LHCN-M2 (cell line): ENCODE measurements at regions not wholly inside any gene's neighbourhood (a gene's known extent, or its start where the extent isn't known, plus 50 kb on each side); places are given as distances from the start of the nearest gene placed in this dataset.

Experiments
- DNase-seq: peaks from one replicate; pipeline ENCODE4 v3.0.0-alpha.2; 2012; ENCODE audit warnings: low read depth

DNA sequence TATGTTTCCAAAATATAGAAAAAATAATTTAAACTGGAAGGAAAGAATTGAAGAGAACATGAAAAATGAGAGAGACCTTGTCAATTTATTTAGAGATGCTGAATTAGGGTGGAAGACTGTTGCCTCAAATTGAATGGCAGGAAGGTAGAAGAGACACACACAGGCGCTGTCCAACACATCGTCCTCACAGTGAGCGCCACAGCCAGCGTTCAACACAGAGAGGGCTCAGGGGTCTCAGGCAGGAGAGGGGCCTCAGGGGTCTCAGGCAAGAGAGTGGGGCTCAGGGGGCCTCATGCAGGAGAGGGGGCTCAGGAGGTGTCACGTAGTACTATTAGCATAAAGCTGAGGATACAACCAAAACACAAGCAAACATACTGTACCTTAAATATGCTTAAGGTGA, 65.7 kb downstream of the TMEM18 start:
- no peak for DNase-seq

DNA sequence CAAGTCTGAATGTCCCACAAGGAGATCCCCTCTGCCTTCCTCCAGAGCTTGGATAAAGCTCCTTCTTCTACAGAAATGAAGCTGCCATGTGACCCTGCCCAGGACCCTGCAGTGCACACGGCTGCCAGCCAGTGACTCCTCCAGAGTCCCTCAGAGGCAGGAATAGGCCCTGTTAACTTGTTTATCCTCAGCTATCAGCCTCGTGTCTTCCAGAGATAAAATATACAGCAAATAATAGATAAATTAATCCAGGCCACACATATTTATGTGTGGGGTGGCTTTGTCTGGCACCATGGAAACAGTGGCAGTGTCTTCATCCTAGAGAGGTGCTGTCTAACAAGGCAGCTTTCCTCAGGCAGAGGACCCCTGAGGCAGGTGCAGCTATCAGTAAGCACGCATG, 66.7 kb downstream of the TMEM18 start:
- DNase-seq: no peak

DNA sequence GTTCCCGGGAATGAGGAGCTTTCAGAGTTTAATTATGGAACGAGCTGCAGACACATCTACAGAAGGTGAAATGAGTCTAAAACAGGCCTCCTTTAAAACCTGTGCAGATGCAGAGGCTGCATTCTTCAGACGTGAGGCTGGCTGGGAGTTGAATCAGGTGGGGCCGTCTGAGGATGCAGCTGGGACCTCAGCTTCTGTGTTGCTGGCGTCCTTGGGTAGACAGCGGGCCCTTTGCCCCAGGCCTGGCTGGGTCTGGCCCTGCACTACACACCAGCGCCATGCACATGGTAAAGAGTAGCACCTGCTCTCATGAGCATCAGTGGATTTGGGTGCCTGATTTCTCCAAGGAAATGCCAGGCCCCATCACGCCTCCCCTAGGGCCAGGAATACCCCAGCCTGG, 67.3 kb downstream of the TMEM18 start:
- DNase-seq: no peak

DNA sequence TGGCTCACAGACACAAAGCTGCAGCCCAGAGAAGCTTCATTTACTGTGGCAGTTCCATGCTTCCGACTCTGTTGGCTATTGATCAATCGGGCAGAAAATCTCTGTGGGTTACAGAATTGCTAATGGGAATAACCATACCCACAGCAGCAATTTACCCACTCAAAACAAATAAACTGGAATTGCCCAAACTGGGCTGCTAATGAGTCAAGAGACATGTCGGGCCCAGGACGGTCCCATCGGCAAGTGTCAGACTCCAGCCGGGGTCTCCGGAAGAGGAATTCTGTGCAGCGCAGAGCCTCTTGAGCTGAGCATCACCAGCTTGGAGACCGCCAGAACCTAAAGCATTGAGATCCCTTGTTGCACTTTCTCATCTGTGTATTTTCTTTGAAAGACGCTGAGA, 67.8 kb downstream of the TMEM18 start:
- DNase-seq: no peak

DNA sequence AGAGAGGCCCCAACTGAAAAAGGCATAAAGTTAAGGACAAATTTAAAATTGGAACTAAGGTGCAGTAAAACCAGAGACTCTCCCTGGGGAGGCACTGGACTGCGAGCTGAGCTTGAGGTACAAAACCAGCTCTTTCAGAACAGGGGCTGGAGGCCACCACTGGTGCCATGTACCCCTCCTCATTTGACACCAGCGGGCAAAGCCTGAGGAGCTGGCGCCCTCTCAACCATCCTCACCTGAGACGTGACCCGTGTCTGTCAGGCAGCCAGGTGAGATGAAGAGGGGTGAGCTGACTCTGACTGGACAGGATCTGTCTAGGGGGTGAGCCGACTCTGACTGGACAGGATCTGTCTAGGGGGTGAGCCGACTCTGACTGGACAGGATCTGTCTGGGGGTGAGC, 68.5 kb downstream of the TMEM18 start:
- DNase-seq: no peak

DNA sequence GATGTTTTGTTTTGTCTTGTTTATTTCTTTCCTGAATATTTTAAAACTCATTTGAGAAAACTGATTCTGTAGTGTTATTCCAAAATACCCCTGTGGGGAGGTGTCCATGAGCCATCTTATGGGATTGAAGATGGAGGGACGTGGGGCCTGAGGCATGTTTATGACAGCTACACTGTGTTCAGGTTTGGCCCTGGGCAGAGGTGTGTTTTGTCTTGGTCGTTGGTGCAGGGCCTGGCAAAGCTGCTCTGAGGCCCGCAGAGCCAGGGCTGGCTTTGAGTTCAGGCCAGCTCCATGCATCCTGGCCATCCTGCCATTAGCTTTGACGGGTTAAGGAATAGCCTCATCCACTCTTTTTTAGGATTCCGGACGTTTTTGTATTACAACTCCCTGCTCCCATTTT, 68.9 kb downstream of the TMEM18 start:
- no peak for DNase-seq

DNA sequence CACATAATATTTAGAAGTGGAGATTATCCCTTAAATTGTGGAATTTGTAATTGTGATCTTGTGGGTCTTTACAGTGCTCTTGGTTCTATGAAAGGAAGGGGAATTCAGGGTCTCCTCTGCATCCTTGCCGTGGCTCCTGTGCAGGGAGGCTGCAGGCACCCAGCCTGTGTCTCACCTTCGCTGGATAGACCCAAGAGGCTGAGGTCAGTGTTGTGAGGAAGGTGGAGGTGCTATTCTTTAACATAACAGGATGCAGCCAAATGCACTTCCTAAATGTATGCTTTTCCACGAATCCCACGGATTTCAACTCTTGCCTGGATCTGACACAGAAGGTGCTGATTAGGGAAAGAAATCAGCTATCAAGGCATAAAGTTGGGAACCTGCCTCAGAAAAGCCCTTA, 69.5 kb downstream of the TMEM18 start:
- DNase-seq: no peak

DNA sequence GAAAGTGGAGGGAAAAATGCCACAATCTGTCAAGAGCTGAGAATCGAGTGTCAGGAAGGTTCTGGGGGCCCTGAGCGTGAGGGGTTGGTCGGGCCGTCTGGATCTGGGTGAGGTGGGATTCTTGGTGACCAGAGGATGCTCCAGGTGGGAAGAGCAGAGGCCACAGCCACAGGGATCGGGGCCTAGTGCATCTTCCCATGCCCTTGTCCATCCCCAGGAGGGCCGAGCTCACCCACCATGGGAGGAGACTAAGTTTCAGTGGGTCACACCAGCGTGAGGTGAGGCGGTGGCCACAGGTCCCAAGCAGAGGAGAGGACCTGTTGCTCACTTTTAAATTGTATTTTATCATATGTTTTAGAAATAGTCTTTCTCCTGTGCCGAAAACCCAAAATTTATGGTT, 70.0 kb downstream of the TMEM18 start:
- no peak for DNase-seq

DNA sequence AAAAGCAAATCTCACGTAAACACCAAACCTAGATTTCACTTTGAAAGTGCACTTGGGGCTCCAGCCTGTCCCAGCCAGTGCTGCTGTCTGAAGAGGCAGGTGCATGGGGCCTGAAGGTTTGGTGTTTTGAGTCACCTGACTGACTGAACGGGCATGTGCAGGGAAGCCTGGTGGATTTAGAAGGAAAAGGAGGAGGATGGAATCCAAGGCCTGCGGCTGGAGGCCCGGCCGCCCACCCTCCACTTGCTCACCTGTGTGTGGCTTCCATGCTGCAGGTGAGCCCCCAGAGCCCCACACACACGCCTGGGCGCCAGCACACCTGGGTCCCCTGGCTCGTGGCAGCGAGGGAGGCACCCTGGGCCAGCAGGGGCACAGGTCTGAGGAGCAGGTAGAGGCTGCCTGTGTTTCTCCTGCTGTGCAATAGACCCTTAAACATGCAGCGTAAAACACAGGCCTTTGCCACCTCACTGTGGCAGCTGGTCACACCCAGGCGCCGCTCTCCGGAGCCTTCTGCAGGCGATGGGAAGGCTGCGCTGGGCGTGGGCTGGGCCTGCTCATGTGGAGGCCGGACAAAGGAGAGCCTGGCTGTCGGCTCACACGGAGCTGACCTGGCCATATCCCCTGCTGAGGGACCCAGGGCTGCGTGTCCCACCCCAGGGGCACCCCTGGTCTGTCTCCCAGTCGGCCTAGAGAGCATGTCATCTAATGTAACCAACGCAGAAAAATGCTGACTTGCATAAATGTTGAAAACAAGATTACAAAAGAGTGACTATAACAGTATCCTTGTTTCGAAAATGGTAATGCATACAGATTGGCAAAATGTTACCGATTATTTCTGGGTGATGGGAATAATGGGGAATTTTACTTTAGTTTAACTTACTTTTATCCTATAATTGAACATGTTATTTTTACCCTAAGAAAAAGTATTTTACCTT, 71.3 kb downstream of the TMEM18 start:
- no peak for DNase-seq

DNA sequence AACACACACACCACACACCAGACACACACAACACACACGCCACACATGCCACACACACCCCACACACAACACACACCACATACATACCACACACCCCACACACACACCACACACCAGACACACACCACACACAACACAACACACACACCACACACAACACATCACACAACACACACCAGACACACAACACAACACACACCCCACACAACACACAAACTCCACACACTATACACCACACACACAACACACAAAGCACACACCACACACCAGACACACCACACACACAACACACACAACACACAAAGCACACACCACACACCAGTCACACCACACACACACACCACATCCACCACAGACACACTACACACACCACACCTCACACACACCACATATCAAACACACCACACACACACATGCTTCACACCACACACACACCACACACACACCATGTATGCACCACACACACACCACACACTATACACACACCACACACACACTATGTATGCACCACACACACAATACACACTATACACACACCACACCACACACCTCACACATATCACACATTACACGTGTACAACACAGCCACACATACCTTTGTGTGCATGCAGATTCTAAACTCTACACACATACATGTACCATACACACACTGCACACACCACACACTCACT, 72.2 kb downstream of the TMEM18 start:
- no peak for DNase-seq

DNA sequence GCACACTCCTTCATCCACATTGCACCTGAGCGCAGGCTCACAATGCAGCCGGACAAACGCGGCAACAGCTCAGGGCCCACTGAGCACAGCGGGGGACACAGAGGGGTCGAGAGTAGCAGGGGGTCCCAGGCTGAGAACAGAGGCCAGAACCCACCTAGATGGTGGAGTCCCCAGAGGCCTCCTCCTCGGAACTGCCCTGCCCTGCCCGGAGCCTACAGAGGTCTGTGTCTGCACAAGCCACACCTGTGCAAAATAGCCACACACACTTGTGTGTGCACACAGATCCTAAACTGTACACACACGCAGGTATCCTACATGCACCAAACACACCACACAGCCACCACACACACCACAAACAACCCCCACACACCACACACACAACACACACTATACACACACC, 72.8 kb downstream of the TMEM18 start:
- DNase-seq: no peak

DNA sequence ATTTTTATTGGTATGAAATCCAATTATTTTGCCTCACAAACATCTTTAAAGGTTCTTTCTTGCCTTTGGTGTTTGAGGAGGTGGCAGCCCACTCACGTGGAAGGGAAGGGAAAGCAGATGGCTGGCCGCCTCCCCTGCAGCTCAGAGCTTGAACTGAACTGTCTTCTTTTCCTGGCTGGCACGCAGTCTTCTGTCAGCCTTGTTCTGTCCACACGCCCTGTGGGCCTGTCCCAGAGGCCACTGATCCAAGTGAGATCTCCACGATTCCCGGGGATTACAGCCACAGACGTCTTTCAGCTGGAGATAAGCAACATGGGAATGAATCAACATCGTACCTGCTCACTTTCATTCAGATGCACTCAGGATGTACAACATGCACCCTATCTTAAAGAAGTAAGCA, 73.3 kb downstream of the TMEM18 start:
- DNase-seq: no peak

DNA sequence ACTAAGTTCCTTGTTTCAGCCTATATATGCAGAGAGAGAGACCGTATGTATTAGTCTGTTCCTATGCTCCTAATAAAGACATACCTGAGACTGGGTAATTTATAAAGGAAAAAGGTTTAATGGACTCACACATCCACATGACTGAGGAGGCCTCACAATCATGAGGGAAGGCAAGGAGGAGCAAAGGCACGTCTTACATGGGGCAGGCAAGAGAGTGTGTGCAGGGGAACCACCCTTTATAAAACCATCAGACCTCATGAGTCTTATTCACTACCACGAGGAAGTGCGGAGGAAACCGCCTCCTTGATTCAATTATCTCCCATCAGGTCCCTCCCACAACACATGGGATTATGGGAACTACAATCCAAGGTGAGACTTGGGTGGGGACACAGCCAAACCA, 73.8 kb downstream of the TMEM18 start:
- no peak for DNase-seq

DNA sequence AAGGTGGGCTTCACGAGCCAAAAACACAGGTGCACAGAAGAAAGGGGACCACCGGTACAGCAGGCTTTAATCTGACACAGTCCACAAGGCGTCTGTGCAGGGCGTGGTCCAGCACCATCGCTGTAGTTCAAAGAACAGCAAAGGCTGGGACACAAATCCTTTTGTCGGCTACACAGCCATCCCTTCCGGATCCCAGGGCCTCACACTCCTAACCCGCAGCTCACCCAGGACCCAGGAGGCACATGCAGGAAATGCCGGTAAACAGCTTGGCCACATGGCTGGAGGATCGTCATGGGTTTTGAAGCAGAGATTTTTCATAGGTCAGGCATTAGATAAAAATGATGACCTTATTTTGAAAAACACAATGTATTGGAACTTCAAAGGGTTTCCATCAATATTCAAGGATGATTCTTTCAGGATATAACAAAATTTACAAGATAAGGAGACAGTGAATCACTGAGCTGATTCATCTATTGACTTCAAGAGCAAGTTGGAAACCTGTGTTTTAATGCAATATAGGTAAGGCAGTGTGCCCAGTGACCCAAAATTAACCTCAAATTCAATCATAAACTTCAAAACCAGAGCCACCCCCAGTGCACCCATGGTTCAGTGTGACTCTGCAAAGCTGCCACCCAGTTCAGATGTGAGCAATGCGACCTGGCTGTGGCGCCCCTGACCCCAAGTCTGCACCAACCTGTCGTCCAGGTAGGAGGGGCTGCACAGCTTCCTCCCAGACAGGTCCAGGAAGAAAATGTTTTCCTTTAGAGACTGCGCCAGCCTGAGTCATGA, 74.4 kb downstream of the TMEM18 start:
- DNase-seq: no peak

DNA sequence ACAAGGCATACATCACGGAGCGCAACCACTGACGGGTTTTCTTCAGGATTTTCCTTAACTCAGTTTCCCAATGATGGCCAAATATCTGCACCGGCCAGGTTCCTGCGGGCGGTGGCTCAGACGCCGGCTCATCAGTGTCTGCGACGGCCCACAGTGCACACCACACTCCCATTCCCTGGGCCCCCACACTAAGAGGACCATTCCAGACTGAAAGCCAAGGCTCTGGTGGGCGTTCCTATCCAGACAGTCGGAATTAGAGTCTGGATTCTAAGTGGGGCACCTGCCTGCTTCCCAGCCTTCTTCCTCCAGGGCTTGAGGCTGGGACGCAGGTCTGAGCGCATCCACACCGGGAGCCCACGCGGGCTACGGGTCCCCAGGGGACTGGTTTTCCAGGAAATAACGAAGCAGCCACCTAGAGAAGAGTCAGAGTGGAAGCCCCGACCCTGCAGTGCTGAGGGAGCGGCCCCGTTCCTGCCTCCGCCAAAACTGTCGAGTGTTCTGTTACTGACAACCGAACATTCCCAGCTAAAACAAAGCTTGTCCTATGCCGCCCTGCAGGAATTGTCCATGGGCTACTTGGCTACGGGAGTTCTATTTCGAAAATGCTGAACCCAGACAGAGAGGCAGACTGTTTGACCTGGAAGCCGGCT, 75.3 kb downstream of the TMEM18 start:
- DNase-seq: no peak

DNA sequence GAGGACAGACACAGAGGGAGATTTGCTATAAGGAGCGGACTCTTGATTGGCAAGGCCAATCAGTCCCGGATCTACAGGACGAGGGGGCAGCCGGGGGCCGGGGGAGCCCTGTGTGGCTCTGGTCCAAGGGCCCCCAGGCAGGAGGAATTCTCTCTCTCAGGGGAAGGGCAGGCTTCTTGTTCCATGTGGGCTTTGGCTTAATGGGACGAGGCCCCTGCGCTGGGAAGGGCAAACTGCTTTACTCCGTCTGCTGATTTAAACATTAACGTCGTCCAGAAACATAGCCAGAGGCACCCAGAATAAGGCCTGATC, 75.9 kb downstream of the TMEM18 start:
- no peak for DNase-seq

DNA sequence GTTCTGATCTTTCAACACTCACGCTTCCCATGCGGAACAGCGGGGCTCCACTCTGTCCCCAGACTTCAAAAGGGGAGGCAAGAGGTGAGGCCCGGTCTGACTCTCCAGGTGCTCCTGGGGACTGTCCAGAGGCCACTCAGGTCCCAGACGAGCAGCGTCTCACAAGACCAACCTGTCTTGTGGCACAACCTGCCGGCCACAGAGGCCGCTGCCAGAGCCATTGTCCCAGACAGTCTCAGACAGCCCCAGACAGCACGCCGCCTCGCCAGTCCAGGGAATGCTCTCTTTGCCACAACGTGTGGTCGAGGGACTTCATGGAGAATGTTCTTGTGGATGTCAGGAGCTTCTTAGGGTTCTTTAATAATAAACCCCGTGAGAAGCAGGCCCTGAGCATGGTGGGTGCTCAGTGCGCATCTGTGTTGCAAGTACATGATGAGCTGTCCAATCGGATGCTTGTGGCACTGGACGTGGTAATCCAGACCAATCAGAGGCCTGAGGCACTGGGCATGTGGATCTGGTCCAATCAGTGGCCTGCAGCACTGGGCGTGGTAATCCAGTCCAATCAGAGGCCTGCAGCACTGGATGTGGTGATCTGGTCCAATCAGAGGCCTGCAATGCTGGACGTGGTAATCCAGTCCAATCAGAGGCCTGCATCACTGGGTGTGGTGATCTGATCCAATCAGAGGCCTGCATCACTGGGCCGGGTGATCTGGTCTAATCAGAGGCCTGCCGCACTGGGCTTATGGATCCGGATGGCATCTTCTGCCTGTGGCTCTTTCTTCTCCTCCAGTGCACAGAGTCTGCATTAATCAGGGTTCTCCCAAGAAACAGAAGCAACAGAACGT, 76.4 kb downstream of the TMEM18 start:
- DNase-seq: no peak

DNA sequence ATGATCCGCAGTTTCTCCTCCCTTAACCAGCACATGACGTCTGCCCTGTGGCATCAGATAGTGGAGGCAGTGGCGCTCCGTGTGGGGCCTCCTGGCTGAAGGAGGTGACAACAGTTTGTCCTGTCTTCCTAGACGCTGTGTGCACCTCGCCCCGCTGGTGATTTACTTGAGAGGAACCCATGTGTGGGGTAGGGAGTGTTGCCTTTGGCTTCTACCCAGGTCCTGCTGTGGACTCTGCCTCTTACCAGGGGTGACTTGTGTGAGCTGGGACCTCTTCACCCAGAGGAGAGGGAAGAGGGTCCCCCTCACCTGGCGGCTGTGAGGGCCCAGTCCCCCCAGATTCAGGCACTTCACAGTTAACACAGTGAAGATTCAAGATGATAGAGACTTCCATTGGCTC, 77.6 kb downstream of the TMEM18 start:
- DNase-seq: no peak

DNA sequence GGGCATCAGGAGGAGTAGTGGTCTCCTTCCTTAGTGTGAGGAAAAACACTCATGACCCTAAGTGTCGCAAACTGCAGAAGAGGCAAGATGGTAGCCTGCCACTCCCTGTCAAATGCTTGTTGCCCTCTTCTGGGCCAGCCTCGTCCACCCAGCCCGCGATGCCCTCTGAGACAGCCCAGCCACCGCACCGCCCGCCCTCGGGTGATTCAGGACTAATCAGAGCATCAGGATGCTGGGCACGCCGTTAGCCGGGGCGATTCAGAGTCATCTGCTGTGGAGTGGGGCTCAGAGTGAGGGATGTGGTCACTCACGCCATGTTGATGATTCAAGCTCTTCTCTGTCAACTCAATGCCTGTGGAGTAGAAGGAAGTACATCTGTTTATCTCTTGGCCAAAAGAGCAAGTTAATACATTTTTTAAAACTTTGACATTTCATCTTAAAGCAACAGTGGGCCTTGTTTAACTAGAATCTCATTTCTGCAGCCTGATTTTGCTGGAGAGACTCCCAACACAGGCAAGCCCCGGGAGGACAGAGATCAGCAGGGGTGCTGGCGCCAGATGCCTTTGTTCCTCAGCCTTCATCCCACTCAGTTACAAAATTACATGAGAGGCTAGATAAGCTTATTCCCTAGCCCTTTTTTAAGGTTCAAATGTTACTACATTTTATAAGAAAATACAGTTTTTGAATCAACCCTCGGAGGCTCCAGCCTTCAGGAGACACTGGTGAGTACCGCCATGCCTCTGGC, 79.0 kb downstream of the TMEM18 start:
- peak; percentile 3 for DNase-seq

DNA sequence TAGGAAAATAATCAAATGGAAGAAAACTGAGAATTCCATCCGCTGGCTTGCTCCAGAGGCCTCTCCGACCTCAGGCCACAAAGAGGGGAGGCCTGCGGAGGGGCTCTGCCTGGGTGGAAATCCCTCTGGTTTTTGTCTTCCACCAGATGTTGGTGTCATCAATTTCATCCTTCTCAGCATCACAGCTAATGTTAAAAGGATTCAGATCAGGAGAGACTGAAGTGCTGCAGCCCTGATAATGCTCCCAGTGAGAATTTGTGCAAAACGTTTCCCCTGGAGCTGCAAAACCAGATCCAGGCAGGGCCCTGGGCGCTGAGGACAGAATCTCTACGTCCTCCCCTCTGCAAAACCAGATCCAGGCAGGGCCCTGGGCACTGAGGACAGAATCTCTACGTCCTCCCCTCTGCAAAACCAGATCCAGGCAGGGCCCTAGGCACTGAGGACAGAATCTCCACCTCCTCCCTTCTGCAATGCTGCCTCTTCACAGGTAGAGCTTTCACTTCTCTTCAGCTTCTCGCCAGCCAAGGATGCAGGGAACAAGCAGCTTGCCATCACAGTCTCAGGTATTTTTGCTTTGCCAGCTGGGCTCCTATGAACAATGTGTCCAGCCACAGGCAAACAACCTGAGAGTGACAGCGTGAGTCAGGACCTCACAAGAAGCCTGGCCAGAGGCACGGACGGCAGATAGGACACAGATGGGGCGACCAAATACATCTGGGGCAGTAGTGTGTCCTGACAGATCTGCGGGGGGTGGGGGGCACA, 81.2 kb downstream of the TMEM18 start:
- no peak for DNase-seq
